GM23248 (cell line): ENCODE measurements at regions not wholly inside any gene's neighbourhood (a gene's known extent, or its start where the extent isn't known, plus 50 kb on each side); places are given as distances from the start of the nearest gene placed in this dataset.

Experiments used
- DNase-seq: peaks from one replicate; pipeline ENCODE4 v3.0.0-alpha.2; 2015
- H2AFZ ChIP-seq: fragments of 200-600 bp; sonication (generic); 2 replicates; pipeline ENCODE4 v1.6.1; 2016; ENCODE audit warnings: antibody characterized with exemption
- H3F3A ChIP-seq: fragments of 200-600 bp; sonication (generic); 2 replicates; pipeline ENCODE4 v1.6.1; 2016; ENCODE audit warnings: mild to moderate bottlenecking, antibody characterized with exemption, mixed run types; ENCODE audit not compliant: insufficient read depth
- H3K27ac ChIP-seq: fragments of 200-600 bp; sonication (generic); 2 replicates; pipeline ENCODE4 v1.5.1; 2016; ENCODE audit warnings: mild to moderate bottlenecking
- H3K27me3 ChIP-seq: fragments of 200-600 bp; sonication (generic); replicated peaks from 2 replicates; pipeline ENCODE4 v1.6.1; 2016; ENCODE audit warnings: mild to moderate bottlenecking; ENCODE audit not compliant: insufficient read depth
- H3K36me3 ChIP-seq: fragments of 200-600 bp; sonication (generic); 2 replicates; pipeline ENCODE4 v1.6.1; 2016; ENCODE audit warnings: low read depth, mild to moderate bottlenecking
- H3K4me1 ChIP-seq: fragments of 200-600 bp; sonication (generic); 2 replicates; pipeline ENCODE4 v1.6.1; 2016; ENCODE audit warnings: mild to moderate bottlenecking; ENCODE audit not compliant: insufficient read depth
- H3K4me2 ChIP-seq: fragments of 200-600 bp; sonication (generic); one replicate; pipeline ENCODE4 v1.6.1; 2016; ENCODE audit warnings: mild to moderate bottlenecking; ENCODE audit not compliant: unreplicated experiment
- H3K4me3 ChIP-seq: fragments of 200-600 bp; sonication (generic); 2 replicates; pipeline ENCODE4 v1.5.1; 2016; ENCODE audit warnings: mild to moderate bottlenecking
- H3K79me2 ChIP-seq: fragments of 200-600 bp; sonication (generic); 2 replicates; pipeline ENCODE4 v1.6.1; 2016; ENCODE audit warnings: mild to moderate bottlenecking; ENCODE audit not compliant: insufficient read depth
- H3K9ac ChIP-seq: fragments of 200-600 bp; sonication (generic); 2 replicates; pipeline ENCODE4 v1.6.1; 2016; ENCODE audit warnings: mild to moderate bottlenecking
- H3K9me2 ChIP-seq: fragments of 200-600 bp; sonication (generic); 2 replicates; pipeline ENCODE4 v1.6.1; 2016; ENCODE audit warnings: mixed run types, mild to moderate bottlenecking, moderate library complexity; ENCODE audit not compliant: insufficient read depth
- H3K9me3 ChIP-seq: fragments of 200-600 bp; sonication (generic); one replicate; pipeline ENCODE4 v1.6.1; 2017; ENCODE audit warnings: low read depth
- H4K20me1 ChIP-seq: fragments of 200-600 bp; sonication (generic); 2 replicates; pipeline ENCODE4 v1.6.0; 2016; ENCODE audit not compliant: insufficient read depth
- EZH2 ChIP-seq: fragments of 200-600 bp; sonication (generic); IDR thresholded peaks from 2 replicates; pipeline ENCODE4 v1.6.1; 2018; ENCODE audit warnings: antibody characterized with exemption, mild to moderate bottlenecking; ENCODE audit not compliant: insufficient read depth, poor library complexity, severe bottlenecking
- EZH2phosphoT487 ChIP-seq: fragments of 200-600 bp; sonication (generic); IDR thresholded peaks from 2 replicates; pipeline ENCODE4 v1.6.1; 2018; ENCODE audit warnings: antibody characterized with exemption, moderate library complexity, mild to moderate bottlenecking, low read depth; ENCODE audit not compliant: insufficient read depth
- WGBS, 2 experiments: methylation state at CpG; one replicate each; pipeline ENCODE4 v1.1.6; 2015 to 2017; ENCODE audit warnings: low lambda C conversion rate in 2 of 2, low coverage in 1 of 2; ENCODE audit errors: missing lambda C conversion rate in 2 of 2; 5-methylcytosine and 5-hydroxymethylcytosine counted together
- in situ Hi-C: fragments of 300-500 bp; cut with MboI; formaldehyde crosslinking; loops from 2 replicates; pipeline ENCODE4 v1.15.0; 2020

GRCh38 chrX:147776988-147777387 is 134.7 kb upstream of the FMR1 start:
- no peak for TF ChIP-seq EZH2
- TF ChIP-seq EZH2phosphoT487, result no peak
- Histone ChIP-seq H3K4me1 (no peaks in the 10 kb centered on the region), H3K27ac (no peak overlapping the region), H2AFZ (no peak overlapping the region), H4K20me1 (no peaks in the 10 kb centered on the region), H3F3A (no peaks in the 10 kb centered on the region), H3K9me2 (no peaks in the 10 kb centered on the region), H3K27me3 (no peaks in the 10 kb centered on the region), H3K36me3 (no peaks in the 10 kb centered on the region), H3K9ac (no peak overlapping the region), H3K4me3 (no peak overlapping the region), H3K4me2 (no peak overlapping the region), H3K79me2 (no peaks in the 10 kb centered on the region), H3K9me3 (no peaks in the 10 kb centered on the region)
- 6 to 11% methylated on average over 1 of the region's 1 CpG for WGBS, 2 experiments
- in situ Hi-C loops, result no loop called here
- DNase-seq, result no peak

- Histone ChIP-seq H3K79me2 (no peaks in the 10 kb centered on the region), H3K9me3 (no peaks in the 10 kb centered on the region), H2AFZ (no peak overlapping the region), H3K27ac (no peak overlapping the region), H3F3A (no peaks in the 10 kb centered on the region), H3K4me2 (no peak overlapping the region), H3K9me2 (no peaks in the 10 kb centered on the region), H3K4me3 (no peak overlapping the region), H3K9ac (no peak overlapping the region), H3K4me1 (no peaks in the 10 kb centered on the region), H3K36me3 (no peaks in the 10 kb centered on the region), H3K27me3 (no peaks in the 10 kb centered on the region), H4K20me1 (no peaks in the 10 kb centered on the region)
- TF ChIP-seq EZH2, result no peak
- TF ChIP-seq EZH2phosphoT487, result no peak
- in situ Hi-C loops, result no loop called here
- no peak for DNase-seq
Observed at GRCh38 chrX:147779173-147779572, 132.5 kb upstream of the FMR1 start.

- H3K27me3 ChIP-seq, result no peaks in the 10 kb centered on the region
- H3K4me2 ChIP-seq, result no peak overlapping the region
- H4K20me1 ChIP-seq, result no peaks in the 10 kb centered on the region
- H3K4me3 ChIP-seq, result no peak overlapping the region
- 17% methylated on average over 1 of the region's 1 CpG for WGBS, 2 experiments
- H3F3A ChIP-seq, result no peaks in the 10 kb centered on the region
- no peak for DNase-seq
- H3K9me3 ChIP-seq, result no peaks in the 10 kb centered on the region
- H3K9me2 ChIP-seq, result no peaks in the 10 kb centered on the region
- H3K36me3 ChIP-seq, result no peaks in the 10 kb centered on the region
- no peak overlapping the region for H3K9ac ChIP-seq
- no peaks in the 10 kb centered on the region for H3K4me1 ChIP-seq
- H3K27ac ChIP-seq, result no peak overlapping the region
- TF ChIP-seq EZH2phosphoT487 (no peak), EZH2 (no peak)
- no peaks in the 10 kb centered on the region for H3K79me2 ChIP-seq
- in situ Hi-C loops, result no loop called here
- no peak overlapping the region for H2AFZ ChIP-seq
Observed at GRCh38 chrX:147781844-147782243, 129.9 kb upstream of the FMR1 start.

GRCh38 chrX:147788641-147789350 is 122.9 kb upstream of the FMR1 start:
- no peaks in the 10 kb centered on the region for H3K4me1 ChIP-seq
- H3K9ac ChIP-seq, result no peak overlapping the region
- H3K4me2 ChIP-seq, result no peak overlapping the region
- H3K9me3 ChIP-seq, result no peaks in the 10 kb centered on the region
- H3K27ac ChIP-seq, result no peak overlapping the region
- no peaks in the 10 kb centered on the region for H3K9me2 ChIP-seq
- no peak for DNase-seq
- WGBS, 2 experiments, result 31 to 41% methylated on average over 5 of the region's 5 CpGs
- no peak overlapping the region for H2AFZ ChIP-seq
- TF ChIP-seq EZH2, result no peak
- no peak for TF ChIP-seq EZH2phosphoT487
- H3K79me2 ChIP-seq, result no peaks in the 10 kb centered on the region
- H3K27me3 ChIP-seq, result no peaks in the 10 kb centered on the region
- no peak overlapping the region for H3K4me3 ChIP-seq
- H4K20me1 ChIP-seq, result no peaks in the 10 kb centered on the region
- no peaks in the 10 kb centered on the region for H3F3A ChIP-seq
- in situ Hi-C loops, result no loop called here
- H3K36me3 ChIP-seq, result no peaks in the 10 kb centered on the region

- Histone ChIP-seq H3K79me2 (no peaks in the 10 kb centered on the region), H2AFZ (no peak overlapping the region), H3K4me3 (no peak overlapping the region), H3K4me1 (no peaks in the 10 kb centered on the region), H3K27me3 (no peaks in the 10 kb centered on the region), H4K20me1 (no peaks in the 10 kb centered on the region), H3F3A (no peaks in the 10 kb centered on the region), H3K36me3 (no peaks in the 10 kb centered on the region), H3K9me3 (no peaks in the 10 kb centered on the region), H3K9me2 (no peaks in the 10 kb centered on the region), H3K27ac (no peak overlapping the region), H3K4me2 (no peak overlapping the region), H3K9ac (no peak overlapping the region)
- DNase-seq, result no peak
- in situ Hi-C loops, result no loop called here
- WGBS, 2 experiments, result 23 to 36% methylated on average over 1 of the region's 1 CpG
- TF ChIP-seq EZH2 (no peak), EZH2phosphoT487 (no peak)
Observed at GRCh38 chrX:147800663-147801062, 111.1 kb upstream of the FMR1 start.
